GM12865 (cell line): ENCODE measurements at regions not wholly inside any gene's neighbourhood (a gene's known extent, or its start where the extent isn't known, plus 50 kb on each side); places are given as distances from the start of the nearest gene placed in this dataset.

ENCODE experiments used
- DNase-seq: peaks from one replicate; pipeline ENCODE4 v3.0.0; 2010; ENCODE audit warnings: low read depth
- H3K4me3 ChIP-seq: 2 replicates; pipeline ENCODE4 v1.5.1; 2011; ENCODE audit warnings: mild to moderate bottlenecking, low read depth, low read length, control low read depth
- CTCF ChIP-seq: IDR thresholded peaks from 2 replicates; pipeline ENCODE4 v1.5.1; 2011; ENCODE audit warnings: low read length, control low read depth, low read depth, inconsistent platforms; ENCODE audit not compliant: insufficient read depth; ENCODE audit errors: missing control alignments

- no peak for DNase-seq
- H3K4me3 ChIP-seq: no peak overlapping the region
- TF ChIP-seq CTCF: no peak
Measured at GRCh38 chr12:127294651-127295210, 972.2 kb upstream of the TMEM132C start.

- H3K4me3 ChIP-seq: no peak overlapping the region
- no peak for DNase-seq
- TF ChIP-seq CTCF: no peak
Measured at GRCh38 chr12:127295630-127296029, 971.3 kb upstream of the TMEM132C start.

- no peak for TF ChIP-seq CTCF
- DNase-seq: no peak
Measured at GRCh38 chr12:127296591-127296990, 970.4 kb upstream of the TMEM132C start.

GRCh38 chr12:127297327-127297726 lies 969.6 kb upstream of the TMEM132C start:
- DNase-seq: no peak
- no peak overlapping the region for H3K4me3 ChIP-seq
- TF ChIP-seq CTCF: no peak

More at GRCh38 chr12:127296591-127296990, 970.4 kb upstream of the TMEM132C start:
- H3K4me3 ChIP-seq: no peak overlapping the region

GRCh38 chr12:127300075-127300474 lies 966.9 kb upstream of the TMEM132C start:
- H3K4me3 ChIP-seq: no peak overlapping the region
- no peak for DNase-seq
- TF ChIP-seq CTCF: no peak

GRCh38 chr12:127300753-127301152 lies 966.2 kb upstream of the TMEM132C start:
- DNase-seq: no peak
- no peak overlapping the region for H3K4me3 ChIP-seq
- no peak for TF ChIP-seq CTCF

- no peak for TF ChIP-seq CTCF
- DNase-seq: no peak
- no peak overlapping the region for H3K4me3 ChIP-seq
Measured at GRCh38 chr12:127301876-127302275, 965.1 kb upstream of the TMEM132C start.
